CD4-positive, alpha-beta T cell treated with Interleukin-21 for 1 hour (primary cell): ENCODE measurements at regions not wholly inside any gene's neighbourhood (a gene's known extent, or its start where the extent isn't known, plus 50 kb on each side); places are given as distances from the start of the nearest gene placed in this dataset.
"Not testable (repeated sequence)": the region's sequence is repeated elsewhere in the genome, so short reads cannot be mapped to it uniquely, and the experiment has no call there.

Experiments
- DNase-seq: peaks from one replicate; pipeline ENCODE4 v3.0.0-alpha.2; 2020

DNA sequence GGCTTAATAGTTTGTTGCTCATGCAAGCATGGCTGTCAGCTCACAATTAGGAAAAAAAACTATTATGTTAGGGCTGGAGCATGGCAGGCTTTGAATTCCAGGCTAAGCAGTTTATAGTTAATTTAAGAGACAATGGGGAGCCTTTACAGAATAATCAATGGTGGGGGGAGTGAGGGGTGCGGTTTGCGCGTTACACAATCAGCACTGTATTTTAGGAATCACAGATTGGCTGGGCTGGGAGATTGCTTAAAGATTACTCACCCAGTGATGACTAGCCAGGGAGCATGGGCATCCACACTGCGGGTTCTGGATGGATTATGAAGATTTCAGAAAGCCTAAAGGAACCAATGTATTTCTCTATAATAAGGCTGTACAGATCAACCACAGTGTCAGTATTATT lies 186.6 kb downstream of the SOX3 start:
- no peak for DNase-seq

DNA sequence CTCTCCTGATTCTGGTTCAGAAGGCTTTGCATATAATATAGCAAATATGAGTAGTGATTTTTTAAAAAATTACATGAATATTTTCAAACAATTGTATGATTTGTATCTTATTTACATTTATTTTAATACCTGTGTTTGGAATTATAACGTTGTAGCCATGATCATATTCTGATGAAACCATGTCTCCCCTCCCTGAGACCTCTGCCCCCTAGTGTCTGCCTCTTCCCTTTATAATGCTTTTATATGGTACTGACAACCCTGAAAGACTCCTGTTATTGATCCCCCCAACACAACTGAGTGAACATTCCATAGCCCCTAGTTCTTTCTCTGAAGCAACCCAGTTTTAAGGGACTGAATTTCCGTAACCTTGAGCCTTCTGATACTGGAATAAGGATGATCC lies 187.4 kb downstream of the SOX3 start:
- DNase-seq: no peak

DNA sequence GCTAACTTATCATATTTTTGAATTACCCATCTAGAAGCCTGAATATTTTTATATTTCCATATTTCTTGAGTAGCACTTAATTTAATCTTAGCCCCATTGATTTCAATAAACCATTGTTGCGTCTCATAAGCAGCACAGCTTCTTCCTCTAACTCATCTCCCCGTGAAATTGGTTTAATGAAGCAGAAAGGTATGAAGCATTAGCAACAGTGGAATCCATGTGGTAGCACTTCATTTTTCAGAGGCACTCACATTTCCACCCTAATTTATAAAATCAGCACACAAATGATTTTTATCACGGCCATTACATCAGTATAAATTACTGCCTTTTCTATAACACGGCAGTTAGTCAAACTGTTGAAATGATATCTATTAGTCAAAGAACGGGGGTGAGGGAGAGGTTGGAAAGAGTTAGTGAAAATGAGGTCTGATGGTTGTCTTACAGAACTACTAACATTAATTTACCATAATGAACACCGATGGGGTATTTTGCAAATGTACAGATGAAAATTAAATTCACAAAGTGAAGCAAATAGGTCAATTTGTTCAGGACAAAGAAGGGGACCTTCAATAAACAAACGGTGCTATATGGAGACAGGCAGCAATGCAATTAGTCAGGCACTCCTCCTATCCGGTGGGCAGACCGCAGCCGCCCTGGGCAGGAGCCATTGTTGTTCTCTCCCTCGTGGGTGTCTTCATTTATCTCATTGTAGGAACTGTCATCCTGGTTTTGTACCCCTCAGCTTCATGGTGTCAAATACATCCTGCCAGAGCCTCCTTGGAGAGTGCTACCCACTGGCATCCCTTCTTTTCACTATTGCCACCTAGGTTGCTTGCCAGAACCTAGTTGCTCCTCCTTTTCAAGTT lies 205.7 kb downstream of the SOX3 start:
- no peak for DNase-seq

DNA sequence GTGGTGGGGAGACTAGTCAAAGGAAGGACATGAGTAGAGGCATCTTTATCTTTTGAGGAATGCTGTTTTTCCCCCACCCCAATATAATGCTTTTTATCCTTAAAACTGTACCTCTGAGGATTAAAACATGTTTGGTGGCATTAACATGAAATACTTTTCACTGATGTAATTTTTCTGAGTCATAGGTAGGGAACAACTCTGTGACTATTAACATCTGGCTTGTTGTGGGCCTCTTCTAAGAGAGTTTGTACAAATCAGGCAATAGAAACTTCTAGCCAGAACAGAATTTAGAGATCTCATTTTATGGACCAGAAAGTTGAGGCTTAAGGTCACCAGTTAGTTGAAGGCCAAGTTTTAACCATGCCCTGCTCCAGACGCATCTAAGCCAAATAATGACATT lies 207.6 kb downstream of the SOX3 start:
- no peak for DNase-seq

DNA sequence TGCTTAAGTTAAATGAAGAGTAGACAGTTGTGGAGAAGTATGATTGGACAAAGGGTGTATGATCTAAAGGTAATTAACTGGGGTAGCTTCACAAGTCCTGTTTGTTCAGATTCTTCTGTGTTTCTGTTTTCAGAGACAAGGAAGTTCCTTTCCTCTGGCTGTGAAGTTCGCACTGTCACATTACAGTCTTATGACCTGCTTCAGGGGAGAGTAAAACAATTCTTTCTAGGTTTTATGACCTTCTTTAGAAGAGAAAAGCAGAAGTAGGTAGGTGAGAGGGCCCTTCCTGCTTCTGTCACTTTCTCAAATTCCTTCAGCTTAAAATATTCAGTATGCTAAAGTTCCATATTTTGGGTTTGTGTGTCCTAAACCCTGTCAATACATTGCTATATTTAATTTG lies 211.9 kb downstream of the SOX3 start:
- DNase-seq: no peak

- no peak for DNase-seq
Measured at GRCh38 chrX:140292188-140292587, 212.7 kb downstream of the SOX3 start.

DNA sequence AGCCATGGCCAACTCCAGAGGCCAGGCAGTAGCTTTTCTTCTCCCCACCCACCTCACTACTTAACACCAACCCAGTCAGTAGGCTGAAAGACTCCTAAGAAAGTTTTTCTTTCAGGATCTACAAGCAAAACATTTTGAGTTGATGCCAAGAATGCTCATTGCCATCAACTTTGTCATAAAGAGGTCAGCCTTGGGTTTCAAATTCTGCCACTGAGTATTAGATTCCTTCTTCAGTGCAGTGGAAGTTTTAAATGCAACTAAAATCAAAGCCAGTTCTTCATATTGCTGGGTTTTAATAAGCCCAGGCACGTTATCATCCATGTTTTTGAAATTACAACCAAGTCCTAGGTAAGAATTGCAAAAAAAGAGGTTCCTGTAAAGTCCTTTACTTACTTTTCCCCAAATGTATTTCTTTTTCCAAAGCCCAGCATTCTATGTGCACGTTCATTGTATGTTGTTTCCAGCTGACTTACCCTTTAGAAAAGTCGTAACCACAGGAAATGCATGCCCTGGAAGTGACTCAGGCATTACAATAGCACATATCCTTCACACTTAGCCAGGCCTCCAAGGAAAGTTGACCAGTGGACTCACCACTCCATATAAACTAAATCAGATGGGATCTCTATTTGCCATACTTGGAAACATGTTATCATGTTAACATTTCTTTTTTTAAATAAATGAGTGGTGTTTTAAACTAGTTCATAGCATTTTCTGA lies 229.9 kb downstream of the SOX3 start:
- no peak for DNase-seq

- no peak for DNase-seq
Measured at GRCh38 chrX:140273921-140274320, 230.9 kb downstream of the SOX3 start.

DNA sequence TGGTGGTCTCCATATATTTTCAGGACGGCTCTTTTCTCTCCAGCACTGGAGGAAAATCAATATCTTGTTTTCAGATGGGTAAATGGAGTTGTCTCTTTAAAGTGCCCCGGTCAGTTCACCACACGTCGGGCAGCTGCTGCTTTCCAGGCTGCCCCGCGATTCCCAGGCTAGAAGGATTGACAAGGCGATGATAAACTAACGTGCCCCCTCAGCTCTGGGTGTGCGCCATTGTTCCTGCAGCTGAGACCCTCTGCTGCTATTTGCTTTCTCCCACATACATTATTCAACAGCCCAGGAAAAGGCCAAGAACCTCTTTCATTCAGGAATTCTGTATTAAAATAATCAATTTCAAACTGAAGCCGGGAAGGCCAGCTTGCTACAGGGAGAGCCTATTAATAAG lies 254.5 kb downstream of the SOX3 start:
- no peak for DNase-seq

- DNase-seq: no peak
Measured at GRCh38 chrX:140249088-140249487, 255.8 kb downstream of the SOX3 start.

- DNase-seq: no peak
Measured at GRCh38 chrX:140229191-140229590, 263.9 kb upstream of the CXorf66 start.

DNA sequence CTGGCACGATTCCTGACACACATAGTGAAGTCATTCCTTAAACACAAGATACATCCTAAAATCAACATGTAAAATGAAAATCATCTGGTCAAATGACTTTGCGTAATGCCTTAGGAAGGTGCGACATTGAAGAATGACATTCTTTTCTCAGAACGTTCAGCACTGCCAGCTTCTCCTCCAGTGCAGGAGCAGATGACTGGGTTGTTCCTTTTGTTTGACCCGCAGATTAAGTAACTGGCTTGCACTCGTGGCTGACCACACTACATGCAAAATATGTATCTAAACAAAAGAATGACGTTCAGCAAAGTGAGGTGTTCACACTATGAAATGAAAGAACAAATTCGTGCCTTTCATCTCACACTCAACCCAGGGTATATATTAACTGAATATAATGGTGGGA lies 260.7 kb upstream of the CXorf66 start:
- DNase-seq: not testable (repeated sequence)

- DNase-seq: not testable (repeated sequence)
Measured at GRCh38 chrX:140215894-140216293, 250.6 kb upstream of the CXorf66 start.

DNA sequence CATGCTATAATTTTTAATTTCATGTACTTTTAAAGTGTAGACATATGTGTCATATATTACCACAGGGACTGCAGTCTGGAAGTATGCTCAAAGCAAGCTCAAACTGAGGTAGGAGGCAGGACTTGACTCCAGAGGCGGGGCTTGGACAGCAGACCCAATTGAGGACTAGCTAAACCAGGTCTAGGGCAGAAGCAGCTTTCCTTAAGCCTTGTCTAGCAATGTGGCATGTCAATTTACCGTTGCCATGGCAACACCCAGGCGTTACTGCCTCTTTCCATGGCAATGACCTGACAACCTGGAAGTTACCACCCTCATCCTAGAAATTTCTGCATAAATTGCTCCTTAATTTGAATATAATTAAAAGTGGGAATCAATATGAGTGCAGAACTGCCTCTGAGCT lies 249.2 kb upstream of the CXorf66 start:
- not testable (repeated sequence) for DNase-seq

GRCh38 chrX:140206657-140207056 lies 241.3 kb upstream of the CXorf66 start:
- no peak for DNase-seq

- DNase-seq: no peak
Measured at GRCh38 chrX:140190441-140191108, 225.3 kb upstream of the CXorf66 start.

- no peak for DNase-seq
Measured at GRCh38 chrX:140180585-140180984, 215.3 kb upstream of the CXorf66 start.

- DNase-seq: no peak
Measured at GRCh38 chrX:140177821-140178220, 212.5 kb upstream of the CXorf66 start.

DNA sequence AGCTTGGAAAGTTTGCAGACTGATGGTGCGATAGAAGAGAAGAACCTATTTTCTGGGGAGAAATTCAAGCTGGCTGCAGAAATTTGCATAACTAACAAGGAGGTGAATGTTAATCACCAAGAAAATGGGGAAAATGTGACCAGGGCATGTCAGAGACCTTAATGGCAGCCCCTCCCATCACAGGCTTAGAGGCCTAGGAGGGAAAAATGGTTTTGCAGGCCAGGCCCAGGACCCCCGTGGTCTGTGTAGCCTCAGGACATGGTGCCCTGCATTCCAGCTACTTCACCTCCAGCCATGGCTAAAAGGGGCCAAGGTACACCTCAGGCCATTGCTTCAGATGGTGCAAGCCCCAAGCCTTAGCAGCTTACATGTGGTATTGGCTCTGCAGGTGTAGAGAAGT lies 207.1 kb upstream of the CXorf66 start:
- no peak for DNase-seq

DNA sequence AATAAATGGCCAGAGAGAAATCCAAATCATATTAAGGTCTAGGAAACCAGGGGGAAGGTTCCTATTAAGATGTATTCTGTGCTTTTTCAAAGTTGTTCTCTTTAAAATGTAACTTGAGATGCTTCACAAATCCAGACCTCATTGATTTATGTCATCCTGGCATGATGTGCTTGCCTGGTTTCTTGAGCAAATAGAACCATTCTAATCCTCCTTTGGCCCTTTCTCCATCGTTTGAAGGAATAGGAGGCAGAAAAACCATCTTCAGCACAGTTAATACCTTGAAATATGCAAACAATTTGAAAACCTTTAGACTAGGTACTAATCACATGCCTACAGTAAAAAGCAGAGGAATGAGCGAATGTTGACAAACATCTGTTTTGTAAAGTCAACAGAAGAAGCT lies 202.2 kb upstream of the CXorf66 start:
- no peak for DNase-seq

- no peak for DNase-seq
Measured at GRCh38 chrX:140165849-140166248, 200.5 kb upstream of the CXorf66 start.

DNA sequence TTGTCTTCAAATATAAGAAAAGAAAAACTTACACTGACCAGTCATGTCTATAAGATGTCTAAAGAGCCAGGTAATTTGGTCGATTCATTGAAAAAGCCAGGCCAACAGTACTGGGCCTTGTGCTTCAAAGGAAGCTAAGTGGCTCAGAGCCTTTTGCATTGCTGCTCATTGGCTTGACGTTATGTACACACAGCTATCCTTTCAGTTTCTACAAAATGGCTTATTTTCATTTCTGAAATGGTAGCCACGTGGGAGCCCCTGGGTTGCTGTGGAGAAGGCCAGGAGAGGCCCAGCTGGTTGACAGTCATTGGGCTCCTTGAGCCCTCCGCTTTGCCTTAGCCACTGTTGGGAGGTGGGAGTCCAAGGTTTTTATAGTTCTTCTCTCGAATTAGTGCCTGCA lies 199.1 kb upstream of the CXorf66 start:
- DNase-seq: no peak

GRCh38 chrX:140163371-140164159 lies 198.2 kb upstream of the CXorf66 start:
- DNase-seq: no peak
